C4-2B (cell line): ENCODE measurements at regions not wholly inside any gene's neighbourhood (a gene's known extent, or its start where the extent isn't known, plus 50 kb on each side); places are given as distances from the start of the nearest gene placed in this dataset.

Experiments
- H3K27ac ChIP-seq: fragments of 450-650 bp; 2 replicates; pipeline ENCODE4 v1.5.1; 2017
- CTCF ChIP-seq: fragments of 450-650 bp; conservative IDR thresholded peaks from 2 replicates; pipeline ENCODE4 v1.5.1; 2017; ENCODE audit warnings: mild to moderate bottlenecking
- ZFX ChIP-seq: fragments of 450-650 bp; IDR thresholded peaks from 2 replicates; pipeline ENCODE4 v1.6.1; 2017

- TF ChIP-seq ZFX (no peak), CTCF (no peak)
- H3K27ac ChIP-seq, result no peak overlapping the region
These were observed 505.9 kb upstream of the CFAP20DC start for GRCh38 chr3:59555593-59556315.

GRCh38 chr3:59553076-59553475, 503.3 kb upstream of the CFAP20DC start:
- H3K27ac ChIP-seq, result no peak overlapping the region
- TF ChIP-seq CTCF (no peak), ZFX (no peak)

- no peak overlapping the region for H3K27ac ChIP-seq
- no peak for TF ChIP-seq CTCF
- no peak for TF ChIP-seq ZFX
These were observed 502.0 kb upstream of the CFAP20DC start for GRCh38 chr3:59551834-59552233.

GRCh38 chr3:59549962-59550361, 500.1 kb upstream of the CFAP20DC start:
- no peak overlapping the region for H3K27ac ChIP-seq
- TF ChIP-seq CTCF (no peak), ZFX (no peak)

GRCh38 chr3:59547874-59548273, 498.0 kb upstream of the CFAP20DC start:
- H3K27ac ChIP-seq, result no peak overlapping the region
- no peak for TF ChIP-seq CTCF
- TF ChIP-seq ZFX, result no peak

GRCh38 chr3:59546522-59546921, 496.7 kb upstream of the CFAP20DC start:
- H3K27ac ChIP-seq, result no peak overlapping the region
- TF ChIP-seq ZFX (no peak), CTCF (no peak)

GRCh38 chr3:59545374-59545773, 495.5 kb upstream of the CFAP20DC start:
- TF ChIP-seq ZFX (no peak), CTCF (no peak)

More at GRCh38 chr3:59545374-59545773, 495.5 kb upstream of the CFAP20DC start:
- no peak overlapping the region for H3K27ac ChIP-seq
